ENCODE measurements at regions not wholly inside any gene's neighbourhood (a gene's known extent, or its start where the extent isn't known, plus 50 kb on each side); places are given as distances from the start of the nearest gene placed in this dataset.

DNA sequence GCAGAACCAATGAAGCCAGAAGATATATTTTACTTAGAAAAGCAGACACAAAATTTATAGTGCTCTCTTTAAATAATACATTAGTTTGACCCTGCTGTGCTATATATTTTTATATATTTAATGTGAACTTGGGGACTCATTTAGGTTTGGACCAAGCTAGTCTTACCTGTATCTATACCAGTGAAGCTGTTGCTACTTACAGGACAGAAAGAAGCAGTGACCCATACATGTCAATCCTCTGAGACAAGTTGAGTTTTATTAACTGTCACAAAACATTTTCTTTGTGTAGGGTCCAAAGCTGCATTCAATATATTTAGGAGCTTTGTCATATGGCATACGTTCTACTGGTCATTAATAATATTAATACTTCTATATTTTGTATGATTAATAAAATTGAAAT is 327.7 kb upstream of the NUDT12 start:
- TF ChIP-seq CTCF (IDR thresholded peaks at IDR 0.05; ENCODE audit: low read depth, low read length) = no peak
- TF ChIP-seq EZH2phosphoT487 (IDR thresholded peaks at IDR 0.05; ENCODE audit: low read depth) = no peak
